Fibroblast of mammary gland (primary cell): ENCODE measurements at regions not wholly inside any gene's neighbourhood (a gene's known extent, or its start where the extent isn't known, plus 50 kb on each side); places are given as distances from the start of the nearest gene placed in this dataset.

Experiments used
- DNase-seq: peaks from one replicate; pipeline ENCODE4 v3.0.0-alpha.2; 2010; ENCODE audit warnings: low read depth
- H3K4me3 ChIP-seq: 2 replicates; pipeline ENCODE4 v1.5.1; 2011; ENCODE audit warnings: low read depth, mild to moderate bottlenecking, low read length, moderate library complexity; ENCODE audit not compliant: control insufficient read depth
- CTCF ChIP-seq: conservative IDR thresholded peaks from 2 replicates; pipeline ENCODE4 v1.5.1; 2011; ENCODE audit warnings: low read depth, low read length, inconsistent platforms; ENCODE audit not compliant: control insufficient read depth, insufficient read depth

- no peak for DNase-seq
- H3K4me3 ChIP-seq, result no peak overlapping the region
- TF ChIP-seq CTCF, result no peak
Observed at GRCh38 chr6:87917886-87918285, 129.8 kb upstream of the SPACA1 start.

DNA sequence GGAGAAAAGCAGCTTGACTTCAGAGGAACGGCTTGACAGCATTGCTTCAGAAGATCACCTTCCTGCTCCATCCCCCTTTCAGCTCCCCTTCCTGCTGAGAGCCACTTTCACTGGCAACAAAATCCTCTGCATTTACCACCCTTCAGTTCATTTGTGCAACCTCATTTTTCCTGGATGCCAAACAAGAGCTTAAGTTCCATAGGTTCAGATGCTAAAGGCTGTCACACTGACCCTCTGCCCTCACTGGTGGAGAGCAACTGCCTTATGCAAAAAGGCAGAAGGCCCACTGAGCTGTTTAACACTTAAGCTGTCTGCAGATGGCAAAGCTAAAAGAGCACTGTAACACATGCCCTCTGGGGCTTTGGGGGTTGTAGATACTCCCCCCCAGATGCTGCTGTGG lies 131.2 kb upstream of the SPACA1 start:
- no peak for TF ChIP-seq CTCF
- DNase-seq, result no peak
- no peak overlapping the region for H3K4me3 ChIP-seq

DNA sequence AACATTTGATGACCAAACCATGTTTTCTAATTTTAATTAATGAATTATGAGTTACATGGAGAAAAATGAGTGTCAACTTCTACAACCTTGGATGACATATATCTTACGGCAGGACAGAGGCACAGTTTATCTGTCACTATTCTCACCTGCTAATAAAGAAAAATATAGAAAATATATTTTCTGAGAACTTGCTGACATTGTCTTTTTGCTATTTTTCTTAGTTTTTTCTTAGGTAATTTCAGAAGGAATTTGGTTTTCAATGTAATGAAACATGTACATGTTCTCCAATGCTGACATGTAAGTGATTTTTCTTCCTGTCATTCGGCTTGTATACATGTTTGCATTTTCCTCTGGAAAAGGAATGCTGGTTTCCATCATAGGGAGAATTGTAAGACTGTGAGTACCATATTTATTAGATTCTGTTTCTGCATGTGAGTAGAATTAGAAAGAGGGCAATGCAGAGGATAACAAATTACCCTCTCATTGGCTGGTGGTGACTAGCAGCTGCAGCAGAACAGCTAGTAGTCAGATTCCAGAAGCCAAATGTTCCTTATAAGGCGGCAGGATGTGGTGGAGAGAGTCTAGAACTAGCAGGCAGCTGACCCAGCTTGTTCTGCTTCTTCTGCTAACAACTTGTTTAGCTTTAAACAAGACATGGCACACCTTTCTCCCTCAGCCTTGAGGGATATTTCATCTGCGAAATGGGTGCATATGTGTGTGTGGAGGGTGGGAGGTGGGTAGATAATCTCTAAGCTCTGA lies 132.8 kb upstream of the SPACA1 start:
- no peak overlapping the region for H3K4me3 ChIP-seq
- TF ChIP-seq CTCF, result no peak
- DNase-seq, result peak; percentile 18

DNA sequence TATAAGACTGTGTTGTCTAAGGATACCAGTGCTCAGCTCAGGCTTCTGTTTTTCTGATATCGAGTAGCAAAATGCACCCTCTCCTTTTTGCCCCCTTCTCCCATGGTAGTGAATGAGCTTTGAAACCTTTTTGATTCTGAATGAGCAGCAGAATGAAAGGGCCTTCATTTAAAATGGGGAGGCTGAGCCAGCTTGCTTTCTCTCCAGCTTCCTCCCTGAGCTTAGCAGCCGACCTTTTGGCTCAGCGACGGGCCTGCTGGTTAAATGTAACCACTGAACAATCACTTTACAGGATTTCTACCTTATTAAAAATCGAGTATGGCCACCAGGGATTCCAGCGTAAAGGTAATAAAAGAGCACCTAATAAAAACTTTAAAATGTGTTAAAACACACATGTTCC lies 133.7 kb upstream of the SPACA1 start:
- DNase-seq, result no peak
- no peak for TF ChIP-seq CTCF
- no peak overlapping the region for H3K4me3 ChIP-seq

DNA sequence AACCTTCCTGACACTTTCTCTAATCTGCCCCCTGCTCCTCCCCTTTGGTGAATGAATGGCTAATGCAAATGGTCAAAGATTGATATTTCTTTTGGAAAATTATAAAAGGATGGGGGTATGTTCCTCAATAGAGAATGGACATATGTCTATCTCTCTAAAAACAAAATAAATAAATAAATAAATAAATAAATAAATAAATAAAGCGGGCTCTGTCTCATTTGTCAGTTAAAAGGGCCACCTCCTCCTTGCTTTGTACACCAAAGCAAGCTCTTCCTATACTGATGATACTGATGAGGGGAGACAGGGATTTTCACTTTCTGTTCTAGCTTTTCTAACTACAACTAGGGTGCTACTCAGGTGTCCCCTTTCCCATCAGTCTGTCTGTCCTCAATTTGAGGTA lies 135.5 kb upstream of the SPACA1 start:
- no peak for TF ChIP-seq CTCF
- no peak overlapping the region for H3K4me3 ChIP-seq
- DNase-seq, result no peak

DNA sequence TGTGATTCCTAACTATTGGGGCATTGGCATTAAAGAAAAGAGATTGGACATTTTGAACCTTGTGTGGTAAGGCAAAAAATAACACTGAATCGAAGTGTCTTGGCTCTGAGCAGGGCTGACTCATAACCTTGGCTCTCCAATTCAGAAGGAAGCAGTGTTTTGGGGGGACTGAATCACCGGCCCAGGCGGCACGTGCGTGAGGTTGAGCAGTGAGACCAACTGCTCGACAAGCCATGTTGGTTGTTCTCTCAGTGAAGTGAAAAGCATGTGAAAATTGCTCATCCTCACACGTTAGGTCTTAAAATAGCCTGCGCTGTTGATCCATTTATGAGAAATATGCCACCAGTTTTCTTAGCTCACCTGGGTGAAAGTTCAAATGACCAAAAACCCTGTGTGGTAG lies 137.8 kb upstream of the SPACA1 start:
- no peak overlapping the region for H3K4me3 ChIP-seq
- peak; percentile 89 for DNase-seq
- no peak for TF ChIP-seq CTCF
